Stimulated activated CD8-positive, alpha-beta memory T cell treated with anti-CD3 and anti-CD28 coated beads, Interleukin-15, amount 100 ng/mL, for 1 hour (primary cell): ENCODE measurements at regions not wholly inside any gene's neighbourhood (a gene's known extent, or its start where the extent isn't known, plus 50 kb on each side); places are given as distances from the start of the nearest gene placed in this dataset.

Source experiments
- DNase-seq: peaks from one replicate; pipeline ENCODE4 v3.0.0-alpha.2; 2020; ENCODE audit warnings: low read depth

- DNase-seq = no peak
These were observed 230.1 kb upstream of the THBS1 start for GRCh38 chr15:39350785-39351184.

GRCh38 chr15:39354189-39354588 lies 226.7 kb upstream of the THBS1 start:
- no peak for DNase-seq

- no peak for DNase-seq
These were observed 223.2 kb upstream of the THBS1 start for GRCh38 chr15:39357480-39358268.

GRCh38 chr15:39358441-39359041 lies 222.3 kb upstream of the THBS1 start:
- no peak for DNase-seq

- no peak for DNase-seq
These were observed 221.1 kb upstream of the THBS1 start for GRCh38 chr15:39359771-39360170.

GRCh38 chr15:39360452-39360851 lies 220.4 kb upstream of the THBS1 start:
- no peak for DNase-seq

- DNase-seq = no peak
These were observed 219.4 kb upstream of the THBS1 start for GRCh38 chr15:39361497-39361896.

GRCh38 chr15:39362821-39363561 lies 217.9 kb upstream of the THBS1 start:
- no peak for DNase-seq

- DNase-seq = no peak
These were observed 216.9 kb upstream of the THBS1 start for GRCh38 chr15:39363761-39364586.

- DNase-seq = no peak
These were observed 216.2 kb upstream of the THBS1 start for GRCh38 chr15:39364721-39365120.

GRCh38 chr15:39365161-39365560 lies 215.7 kb upstream of the THBS1 start:
- no peak for DNase-seq

GRCh38 chr15:39365873-39366272 lies 215.0 kb upstream of the THBS1 start:
- DNase-seq = no peak

GRCh38 chr15:39367596-39367995 lies 213.3 kb upstream of the THBS1 start:
- no peak for DNase-seq

GRCh38 chr15:39369768-39370167 lies 211.1 kb upstream of the THBS1 start:
- no peak for DNase-seq

GRCh38 chr15:39376371-39376909 lies 204.4 kb upstream of the THBS1 start:
- DNase-seq = no peak

- no peak for DNase-seq
These were observed 199.4 kb upstream of the THBS1 start for GRCh38 chr15:39381517-39381916.

GRCh38 chr15:39388118-39388517 lies 192.8 kb upstream of the THBS1 start:
- DNase-seq = no peak

- DNase-seq = no peak
These were observed 189.6 kb upstream of the THBS1 start for GRCh38 chr15:39391230-39391629.

- no peak for DNase-seq
These were observed 188.3 kb upstream of the THBS1 start for GRCh38 chr15:39392469-39393047.

GRCh38 chr15:39393575-39394335 lies 187.1 kb upstream of the THBS1 start:
- DNase-seq = no peak

- no peak for DNase-seq
These were observed 186.4 kb upstream of the THBS1 start for GRCh38 chr15:39394496-39394895.
